Astrocyte of the cerebellum (primary cell): ENCODE measurements at regions not wholly inside any gene's neighbourhood (a gene's known extent, or its start where the extent isn't known, plus 50 kb on each side); places are given as distances from the start of the nearest gene placed in this dataset.

Experiments used
- DNase-seq: peaks from one replicate; pipeline ENCODE4 v3.0.0-alpha.2; 2011; ENCODE audit warnings: low read depth
- H3K4me3 ChIP-seq: 2 replicates; pipeline ENCODE4 v1.5.1; 2011; ENCODE audit warnings: mild to moderate bottlenecking, low read depth, low read length, moderate library complexity
- CTCF ChIP-seq: IDR thresholded peaks from 2 replicates; pipeline ENCODE4 v1.5.1; 2012; ENCODE audit warnings: low read length, low read depth, moderate library complexity, mild to moderate bottlenecking; ENCODE audit errors: missing control alignments
- in situ Hi-C: cut with HindIII; loops from 2 replicates; pipeline ENCODE4 v1.10.0; 2017; ENCODE audit warnings: low sequenced_read_pairs

GRCh38 chr15:38823263-38823662, 258.6 kb upstream of the RASGRP1 start:
- no peak for DNase-seq
- in situ Hi-C loops: no loop called here
- TF ChIP-seq CTCF: no peak
- no peak overlapping the region for H3K4me3 ChIP-seq

- DNase-seq: no peak
- in situ Hi-C loops: no loop called here
- H3K4me3 ChIP-seq: no peak overlapping the region
- TF ChIP-seq CTCF: no peak
Measured at GRCh38 chr15:38824719-38825118, 260.1 kb upstream of the RASGRP1 start.

- no peak for TF ChIP-seq CTCF
- in situ Hi-C loops: no loop called here
- H3K4me3 ChIP-seq: no peak overlapping the region
- DNase-seq: no peak
Measured at GRCh38 chr15:38826880-38827279, 262.3 kb upstream of the RASGRP1 start.

- in situ Hi-C loops: no loop called here
- peak; percentile 35 for DNase-seq
- TF ChIP-seq CTCF: no peak
- no peak overlapping the region for H3K4me3 ChIP-seq
Measured at GRCh38 chr15:38828031-38828532, 263.5 kb upstream of the RASGRP1 start.

- no peak for TF ChIP-seq CTCF
- no peak for DNase-seq
- in situ Hi-C loops: no loop called here
- no peak overlapping the region for H3K4me3 ChIP-seq
Measured at GRCh38 chr15:38829086-38829485, 264.5 kb upstream of the RASGRP1 start.

- no peak overlapping the region for H3K4me3 ChIP-seq
- no peak for DNase-seq
- no peak for TF ChIP-seq CTCF
- in situ Hi-C loops: no loop called here
Measured at GRCh38 chr15:38842226-38842625, 277.6 kb upstream of the RASGRP1 start.

- in situ Hi-C loops: no loop called here
- DNase-seq: no peak
- TF ChIP-seq CTCF: no peak
- no peak overlapping the region for H3K4me3 ChIP-seq
Measured at GRCh38 chr15:38843051-38843501, 278.5 kb upstream of the RASGRP1 start.
